DND-41 (cell line): ENCODE measurements at regions not wholly inside any gene's neighbourhood (a gene's known extent, or its start where the extent isn't known, plus 50 kb on each side); places are given as distances from the start of the nearest gene placed in this dataset.

Experiments
- ATAC-seq: fragments of 200-7000 bp; cut with Tn5 transposase; 3 replicates; pipeline ENCODE4 v1.9.1; 2021; ENCODE audit warnings: low read depth; ENCODE audit not compliant: insufficient read depth
- DNase-seq: peaks from one replicate; pipeline ENCODE4 v3.0.0-alpha.2; 2020
- H2AFZ ChIP-seq: 2 replicates; pipeline ENCODE4 v1.6.0; 2012; ENCODE audit warnings: low read depth, low read length
- H3K27ac ChIP-seq: 2 replicates; pipeline ENCODE4 v1.5.1; 2012; ENCODE audit warnings: low read length, inconsistent platforms
- H3K27me3 ChIP-seq: fragments of 200-600 bp; sonication (generic); 2 replicates; pipeline ENCODE4 v1.6.0; 2012; ENCODE audit warnings: low read length, mild to moderate bottlenecking, inconsistent platforms; ENCODE audit not compliant: insufficient read depth, poor library complexity
- H3K36me3 ChIP-seq: 2 replicates; pipeline ENCODE4 v1.5.1; 2012; ENCODE audit warnings: low read length, inconsistent platforms; ENCODE audit not compliant: insufficient read depth
- H3K4me1 ChIP-seq: 2 replicates; pipeline ENCODE4 v1.5.1; 2012; ENCODE audit warnings: mild to moderate bottlenecking, low read length; ENCODE audit not compliant: insufficient read depth
- H3K4me2 ChIP-seq: 2 replicates; pipeline ENCODE4 v1.6.0; 2012; ENCODE audit warnings: mild to moderate bottlenecking, moderate library complexity, low read length, inconsistent platforms; ENCODE audit not compliant: insufficient read depth
- H3K4me3 ChIP-seq, 2 experiments: fragments of 200-600 bp in 1 of 2; shearing (Covaris generic) in 1 of 2; 2 replicates each; pipeline ENCODE4 v1.5.1; 2012 to 2016; ENCODE audit warnings: inconsistent platforms in 2 of 2, low read length in 2 of 2, mild to moderate bottlenecking in 2 of 2, low read depth in 1 of 2, moderate library complexity in 1 of 2
- H3K79me2 ChIP-seq: 2 replicates; pipeline ENCODE4 v1.6.0; 2012; ENCODE audit warnings: low read length, inconsistent platforms; ENCODE audit not compliant: insufficient read depth
- H3K9ac ChIP-seq: 2 replicates; pipeline ENCODE4 v1.6.0; 2012; ENCODE audit warnings: low read depth, mild to moderate bottlenecking, inconsistent platforms, low read length, moderate library complexity
- H3K9me3 ChIP-seq: 2 replicates; pipeline ENCODE4 v1.5.1; 2012; ENCODE audit warnings: low read length, moderate library complexity, mild to moderate bottlenecking, inconsistent platforms; ENCODE audit not compliant: insufficient read depth, severe bottlenecking
- H4K20me1 ChIP-seq: 2 replicates; pipeline ENCODE4 v1.6.0; 2012; ENCODE audit warnings: low read length; ENCODE audit not compliant: insufficient read depth
- CTCF ChIP-seq: IDR thresholded peaks from 2 replicates; pipeline ENCODE4 v1.5.1; 2012; ENCODE audit warnings: borderline replicate concordance, low read length, moderate library complexity, mild to moderate bottlenecking; ENCODE audit not compliant: poor library complexity, severe bottlenecking; ENCODE audit errors: extremely low read depth
- EZH2 ChIP-seq: IDR thresholded peaks from 3 replicates; pipeline ENCODE4 v1.6.1; 2012; ENCODE audit warnings: borderline replicate concordance, low read depth, mild to moderate bottlenecking, moderate library complexity, low read length, inconsistent platforms; ENCODE audit not compliant: severe bottlenecking

GRCh38 chrX:118208481-118208880 is 91.9 kb upstream of the KLHL13 start:
- Histone ChIP-seq H3K79me2 (no peaks in the 10 kb centered on the region), H3K4me1 (no peaks in the 10 kb centered on the region), H3K9ac (no peak overlapping the region), H3K27me3 (no peaks in the 10 kb centered on the region), H3K36me3 (no peaks in the 10 kb centered on the region), H3K4me2 (no peak overlapping the region), H3K9me3 (no peaks in the 10 kb centered on the region), H3K27ac (no peak overlapping the region), H2AFZ (no peak overlapping the region), H3K4me3 (no peak overlapping the region), H4K20me1 (no peaks in the 10 kb centered on the region)
- DNase-seq (no peak), ATAC-seq (no peak)
- no peak for TF ChIP-seq CTCF
- no peak for TF ChIP-seq EZH2

GRCh38 chrX:118211891-118212816 is 95.5 kb upstream of the KLHL13 start:
- Histone ChIP-seq H3K4me3 (no peak overlapping the region), H3K4me1 (no peaks in the 10 kb centered on the region), H4K20me1 (no peaks in the 10 kb centered on the region), H3K9me3 (no peaks in the 10 kb centered on the region), H3K36me3 (no peaks in the 10 kb centered on the region), H3K27ac (no peak overlapping the region), H3K4me2 (no peak overlapping the region), H3K27me3 (no peaks in the 10 kb centered on the region), H2AFZ (no peak overlapping the region), H3K9ac (no peak overlapping the region), H3K79me2 (no peaks in the 10 kb centered on the region)
- no peak for ATAC-seq
- TF ChIP-seq EZH2 (no peak), CTCF (no peak)
- no peak for DNase-seq

GRCh38 chrX:118212817-118213183 is 96.2 kb upstream of the KLHL13 start:
- DNase-seq: no peak
- no peak for ATAC-seq
- H3K27ac ChIP-seq: no peak overlapping the region
- H3K4me1 ChIP-seq: no peaks in the 10 kb centered on the region
- no peaks in the 10 kb centered on the region for H3K79me2 ChIP-seq
- H3K4me3 ChIP-seq: no peak overlapping the region
- no peak overlapping the region for H3K9ac ChIP-seq
- H3K36me3 ChIP-seq: no peaks in the 10 kb centered on the region
- H4K20me1 ChIP-seq: no peaks in the 10 kb centered on the region
- no peak overlapping the region for H3K4me2 ChIP-seq
- no peak for TF ChIP-seq EZH2
- no peak for TF ChIP-seq CTCF
- no peak overlapping the region for H2AFZ ChIP-seq
- no peaks in the 10 kb centered on the region for H3K27me3 ChIP-seq
- no peaks in the 10 kb centered on the region for H3K9me3 ChIP-seq
